Esophagus squamous epithelium (tissue), 5 donors: ENCODE measurements at regions not wholly inside any gene's neighbourhood (a gene's known extent, or its start where the extent isn't known, plus 50 kb on each side); places are given as distances from the start of the nearest gene placed in this dataset.

Experiments used
- DNase-seq: peaks from one replicate; lab custom pipeline; 2025; lab: John Stamatoyannopoulos, UW
- H3K27ac ChIP-seq, 4 donors: fragments of 200-600 bp; sonication (generic); one replicate each; pipeline ENCODE4 v1.5.1; 2016 to 2019; ENCODE audit warnings: mild to moderate bottlenecking in 1 of 4
- H3K27me3 ChIP-seq, 4 donors: fragments of 200-600 bp; sonication (generic); 1 replicate in 3 of 4; 2 replicates in 1 of 4; pipeline versions ENCODE4 v1.5.1 to v1.6.0; 2017 to 2021; ENCODE audit warnings: antibody characterized with exemption in 1 of 4
- H3K36me3 ChIP-seq, 3 donors: fragments of 200-600 bp; sonication (generic); one replicate each; pipeline ENCODE4 v1.5.1; 2016 to 2019
- H3K4me1 ChIP-seq, 3 donors: fragments of 200-600 bp; sonication (generic); one replicate each; pipeline ENCODE4 v1.5.1; 2017 to 2019
- H3K4me3 ChIP-seq, 4 donors: fragments of 200-600 bp; sonication (generic); 1 replicate in 3 of 4; 2 replicates in 1 of 4; pipeline ENCODE4 v1.5.1; 2016 to 2019; ENCODE audit warnings: mild to moderate bottlenecking in 2 of 4, moderate library complexity in 1 of 4
- H3K9me3 ChIP-seq, 3 donors: fragments of 200-600 bp; sonication (generic); one replicate each; pipeline ENCODE4 v1.5.1; 2016 to 2019
- CTCF ChIP-seq, 6 experiments: fragments of 450-650 bp in 4 of 6; fragments of 200-600 bp in 2 of 6; sonication (generic) in 2 of 6; IDR thresholded peaks; one replicate each; pipeline ENCODE4 v1.5.1; 2016 to 2019; ENCODE audit warnings: antibody characterized with exemption in 6 of 6, mild to moderate bottlenecking in 4 of 6, moderate library complexity in 4 of 6
- POLR2A ChIP-seq, 4 donors: fragments of 450-650 bp; IDR thresholded peaks; one replicate each; pipeline ENCODE4 v1.6.1; 2017; ENCODE audit warnings: antibody characterized with exemption in 4 of 4, mild to moderate bottlenecking in 4 of 4, moderate library complexity in 3 of 4
- WGBS, 2 donors: methylation state at CpG; one replicate each; pipeline ENCODE4 v1.1.5; 2018; 5-methylcytosine and 5-hydroxymethylcytosine counted together
- intact Hi-C: fragments of 100-400 bp; cut with DNase I; formaldehyde crosslinking; loops from one replicate; pipeline ENCODE4 v1.15.0; 2022
- donor health status: DM: yes; HTN: yes; CAD: no.

- intact Hi-C loops: no loop called here
- no peak overlapping the region for H3K4me3 ChIP-seq
- no peak for DNase-seq
- no peaks in the 10 kb centered on the region for H3K36me3 ChIP-seq
- H3K27me3 ChIP-seq: no peaks in the 10 kb centered on the region
- 71% methylated on average over 1 of the region's 1 CpG for WGBS, 2 donors
- H3K9me3 ChIP-seq: no peaks in the 10 kb centered on the region
- TF ChIP-seq CTCF (IDR thresholded peaks at IDR 0.05): no peak
- no peak for TF ChIP-seq POLR2A (IDR thresholded peaks at IDR 0.05)
- H3K4me1 ChIP-seq: no peaks in the 10 kb centered on the region
- H3K27ac ChIP-seq: no peak overlapping the region
Observed at GRCh38 chr2:138105358-138105757, 141.1 kb downstream of the HNMT start.

GRCh38 chr2:138106606-138107005 is 142.3 kb downstream of the HNMT start:
- H3K27ac ChIP-seq: no peak overlapping the region
- WGBS, 2 donors: 0 to 87% methylated on average over 1 of the region's 1 CpG
- no peaks in the 10 kb centered on the region for H3K27me3 ChIP-seq
- no peaks in the 10 kb centered on the region for H3K4me1 ChIP-seq
- DNase-seq: no peak
- no peak for TF ChIP-seq POLR2A (IDR thresholded peaks at IDR 0.05)
- H3K36me3 ChIP-seq: no peaks in the 10 kb centered on the region
- H3K9me3 ChIP-seq: no peaks in the 10 kb centered on the region
- intact Hi-C loops: no loop called here
- no peak overlapping the region for H3K4me3 ChIP-seq

GRCh38 chr2:138107288-138107687 is 143.0 kb downstream of the HNMT start:
- Histone ChIP-seq H3K9me3 (no peaks in the 10 kb centered on the region), H3K4me3 (no peak overlapping the region), H3K27me3 (no peaks in the 10 kb centered on the region), H3K36me3 (no peaks in the 10 kb centered on the region), H3K4me1 (no peaks in the 10 kb centered on the region), H3K27ac (no peak overlapping the region)
- TF ChIP-seq CTCF (IDR thresholded peaks at IDR 0.05) (no peak), POLR2A (IDR thresholded peaks at IDR 0.05) (no peak)
- DNase-seq: no peak
- 29 to 49% methylated on average over 4 of the region's 4 CpGs for WGBS, 2 donors
- intact Hi-C loops: no loop called here

GRCh38 chr2:138110453-138111083 is 146.3 kb downstream of the HNMT start:
- no peaks in the 10 kb centered on the region for H3K9me3 ChIP-seq
- WGBS, 2 donors: 70 to 74% methylated on average over 2 of the region's 2 CpGs
- H3K4me3 ChIP-seq: no peak overlapping the region

GRCh38 chr2:138112536-138112935 is 148.3 kb downstream of the HNMT start:
- no peak for DNase-seq
- no peaks in the 10 kb centered on the region for H3K9me3 ChIP-seq
- H3K27ac ChIP-seq: no peak overlapping the region
- WGBS, 2 donors: 14 to 38% methylated on average over 1 of the region's 1 CpG
- intact Hi-C loops: no loop called here
- no peaks in the 10 kb centered on the region for H3K36me3 ChIP-seq
- H3K27me3 ChIP-seq: no peaks in the 10 kb centered on the region
- H3K4me3 ChIP-seq: no peak overlapping the region
- no peak for TF ChIP-seq POLR2A (IDR thresholded peaks at IDR 0.05)
- no peak for TF ChIP-seq CTCF (IDR thresholded peaks at IDR 0.05)
- no peaks in the 10 kb centered on the region for H3K4me1 ChIP-seq

More at GRCh38 chr2:138110453-138111083, 146.3 kb downstream of the HNMT start:
- DNase-seq: no peak
- intact Hi-C loops: no loop called here
- H3K36me3 ChIP-seq: no peaks in the 10 kb centered on the region
- no peaks in the 10 kb centered on the region for H3K27me3 ChIP-seq
- no peak overlapping the region for H3K27ac ChIP-seq
- no peak for TF ChIP-seq POLR2A (IDR thresholded peaks at IDR 0.05)
- no peak for TF ChIP-seq CTCF (IDR thresholded peaks at IDR 0.05)
- H3K4me1 ChIP-seq: no peaks in the 10 kb centered on the region
